ENCODE measurements at regions not wholly inside any gene's neighbourhood (a gene's known extent, or its start where the extent isn't known, plus 50 kb on each side); places are given as distances from the start of the nearest gene placed in this dataset.

- Histone ChIP-seq H2BK5ac (ENCODE audit: insufficient read length, low read length) (no peak overlapping the region), H3K14ac (ENCODE audit: insufficient read depth, low read length) (no peak overlapping the region), H3K27ac (ENCODE audit: insufficient read length, low read depth, low read length) (no peak overlapping the region), H2AK5ac (ENCODE audit: insufficient read length, low read length) (no peak overlapping the region), H3K79me2 (ENCODE audit: insufficient read depth, low read length) (no peaks in the 10 kb centered on the region), H3K4me2 (ENCODE audit: insufficient read depth, insufficient read length, low read length) (no peak overlapping the region), H2BK20ac (ENCODE audit: low read depth, low read length, poor library complexity, severe bottlenecking) (no peak overlapping the region), H3T11ph (ENCODE audit: low read length) (no peak overlapping the region), H2BK12ac (ENCODE audit: insufficient read length, low read depth, low read length) (no peak overlapping the region), H4K20me1 (ENCODE audit: control insufficient read depth, insufficient read depth, insufficient read length) (no peaks in the 10 kb centered on the region), H3K9me3 (ENCODE audit: control insufficient read depth, low read depth, low read length) (no peaks in the 10 kb centered on the region), H4K91ac (ENCODE audit: insufficient read length, low read depth, low read length) (no peak overlapping the region), H3K23me2 (ENCODE audit: insufficient read length, low read depth, low read length, poor library complexity, severe bottlenecking) (no peaks in the 10 kb centered on the region), H3K27me3 (ENCODE audit: insufficient read depth, low read length) (no peaks in the 10 kb centered on the region), H3K18ac (ENCODE audit: insufficient read length, low read depth, low read length) (no peak overlapping the region), H3K4me1 (ENCODE audit: insufficient read depth, low read length) (no peaks in the 10 kb centered on the region), H3K56ac (ENCODE audit: insufficient read length, low read depth, low read length) (no peak overlapping the region), H2BK120ac (ENCODE audit: low read depth, low read length, poor library complexity, severe bottlenecking) (no peak overlapping the region), H3K9ac (ENCODE audit: extremely low read depth, insufficient read length, low read length) (no peak overlapping the region), H3K4ac (ENCODE audit: low read depth, low read length) (no peak overlapping the region), H2AFZ (ENCODE audit: low read length) (no peak overlapping the region), H3K79me1 (ENCODE audit: insufficient read depth, low read depth, low read length, poor library complexity, severe bottlenecking) (no peaks in the 10 kb centered on the region), H4K8ac (replicated peaks; ENCODE audit: insufficient read length, low read depth, low read length) (no peak overlapping the region), H2BK15ac (ENCODE audit: low read depth, low read length) (no peak overlapping the region), H4K5ac (ENCODE audit: insufficient read length, low read depth, low read length) (no peak overlapping the region), H3K23ac (ENCODE audit: insufficient read length, low read depth, low read length) (no peak overlapping the region)
- H3K4me1 Mint-ChIP-seq = no peaks in the 10 kb centered on the region
- no peak for TF ChIP-seq CTCF (conservative IDR thresholded peaks at IDR 0.05)
- WGBS (ENCODE audit: extremely low coverage, insufficient read length, low lambda C conversion rate) = no CpG with 5 or more reads among the region's 4 CpGs
- no peak overlapping the region for H3K4me3 Mint-ChIP-seq
- H3K9me3 Mint-ChIP-seq = no peaks in the 10 kb centered on the region
- no peaks in the 10 kb centered on the region for H3K27me3 Mint-ChIP-seq (ENCODE audit: low read depth)
- no peaks in the 10 kb centered on the region for H3K36me3 Mint-ChIP-seq (ENCODE audit: insufficient read depth in 1 of 3, low read depth in 3 of 3)
- no peak for DNase-seq
- no peak overlapping the region for H3K27ac Mint-ChIP-seq
Observed at GRCh38 chr4:35963383-35963782, 280.9 kb downstream of the ARAP2 start.

Data from H9 (cell line).